SK-N-MC (cell line): ENCODE measurements at regions not wholly inside any gene's neighbourhood (a gene's known extent, or its start where the extent isn't known, plus 50 kb on each side); places are given as distances from the start of the nearest gene placed in this dataset.

Experiments
- EZH2 ChIP-seq: fragments of 200-600 bp; sonication (generic); IDR thresholded peaks from one replicate; pipeline ENCODE4 v1.6.1; 2017; ENCODE audit warnings: antibody characterized with exemption
- POLR2AphosphoS5 ChIP-seq: IDR thresholded peaks from 2 replicates; pipeline ENCODE4 v1.6.1; 2012; ENCODE audit warnings: mild to moderate bottlenecking, low read depth, low read length, borderline replicate concordance

DNA sequence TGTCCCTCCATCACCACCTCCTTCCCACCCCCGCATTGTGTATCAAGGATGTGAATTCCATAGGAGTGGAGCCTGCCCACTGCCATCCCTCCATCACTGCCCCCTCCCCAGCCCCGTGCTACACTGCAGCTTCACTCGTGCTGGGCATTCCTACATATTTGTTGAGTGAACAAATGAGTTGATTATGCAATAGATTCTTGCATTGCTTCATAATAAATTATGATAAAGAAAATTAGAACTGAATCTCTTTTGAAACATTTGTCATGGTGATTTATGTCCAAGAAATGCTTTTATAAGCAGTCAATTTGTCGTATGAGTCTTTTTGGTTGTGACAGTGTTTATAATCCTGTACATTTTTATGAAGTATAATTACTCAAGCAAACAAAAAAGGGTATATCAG is 83.2 kb downstream of the IRX1 start:
- TF ChIP-seq EZH2, result no peak
- TF ChIP-seq POLR2AphosphoS5, result no peak
